ENCODE measurements at regions not wholly inside any gene's neighbourhood (a gene's known extent, or its start where the extent isn't known, plus 50 kb on each side); places are given as distances from the start of the nearest gene placed in this dataset.

- BruUV-seq (replicated peaks) = no TSS peak
- ChIA-PET CTCF (interaction anchor here (0.9 kb wide), 1 partner anchor 10 kb away, joined by 4 read pairs; no protein-coding TSS in a partner anchor), POLR2A (no interaction called here)
- Histone ChIP-seq H3K27me3 (ENCODE audit: control insufficient read depth in 2 of 2, insufficient read depth in 2 of 2, low read length in 2 of 2) (no peaks in the 10 kb centered on the region), H3K4me1 (ENCODE audit: control insufficient read depth, extremely low read depth, insufficient read depth, low read length) (no peaks in the 10 kb centered on the region), H3K9me3 (replicated peaks; ENCODE audit: control insufficient read depth, insufficient read depth, low read length) (no peaks in the 10 kb centered on the region), H3K9ac (replicated peaks; ENCODE audit: extremely low read depth, insufficient read depth, low read length) (no peak overlapping the region), H2AFZ (ENCODE audit: low read depth, low read length) (no peak overlapping the region), H3K36me3 (ENCODE audit: control insufficient read depth in 2 of 2, extremely low read depth in 1 of 2, insufficient read depth in 2 of 2, low read length in 2 of 2) (no peaks in the 10 kb centered on the region), H3K4me2 (ENCODE audit: insufficient read depth, low read length) (no peak overlapping the region), H3K79me2 (ENCODE audit: control insufficient read depth, insufficient read depth, low read length) (no peaks in the 10 kb centered on the region), H3K9me1 (replicated peaks; ENCODE audit: control insufficient read depth, extremely low read depth, insufficient read depth, low read length) (no peaks in the 10 kb centered on the region), H3K4me3 (replicated peaks in 1 of 3; ENCODE audit: insufficient read depth in 1 of 3, low read depth in 1 of 3, low read length in 3 of 3) (no peak overlapping the region), H4K20me1 (replicated peaks; ENCODE audit: control insufficient read depth, extremely low read depth, insufficient read depth, low read length) (no peaks in the 10 kb centered on the region), H3K27ac (ENCODE audit: insufficient read depth, low read depth, low read length) (no peak overlapping the region)
- dilution Hi-C loops (cut with MboI; ENCODE audit: extremely low pct_ligation_motif_present, low sequenced_read_pairs) (no loop called here), intact Hi-C loops (cut with micrococcal nuclease) (no loop called here)
- FAIRE-seq (no peak), DNase-seq (ENCODE audit: low read depth, low spot score) (no peak)
- TF ChIP-seq EZH2 (IDR thresholded peaks at IDR 0.05; ENCODE audit: borderline replicate concordance, low read depth, low read length, severe bottlenecking) (no peak), GATA2 (IDR thresholded peaks at IDR 0.05; ENCODE audit: insufficient read depth, insufficient read length, low read depth, low read length) (no peak), FOS (IDR thresholded peaks at IDR 0.05; ENCODE audit: borderline replicate concordance, insufficient read depth, low read length) (no peak)
Measured at GRCh38 chr5:173496883-173497255, 119.6 kb downstream of the BOD1 start.

DNA sequence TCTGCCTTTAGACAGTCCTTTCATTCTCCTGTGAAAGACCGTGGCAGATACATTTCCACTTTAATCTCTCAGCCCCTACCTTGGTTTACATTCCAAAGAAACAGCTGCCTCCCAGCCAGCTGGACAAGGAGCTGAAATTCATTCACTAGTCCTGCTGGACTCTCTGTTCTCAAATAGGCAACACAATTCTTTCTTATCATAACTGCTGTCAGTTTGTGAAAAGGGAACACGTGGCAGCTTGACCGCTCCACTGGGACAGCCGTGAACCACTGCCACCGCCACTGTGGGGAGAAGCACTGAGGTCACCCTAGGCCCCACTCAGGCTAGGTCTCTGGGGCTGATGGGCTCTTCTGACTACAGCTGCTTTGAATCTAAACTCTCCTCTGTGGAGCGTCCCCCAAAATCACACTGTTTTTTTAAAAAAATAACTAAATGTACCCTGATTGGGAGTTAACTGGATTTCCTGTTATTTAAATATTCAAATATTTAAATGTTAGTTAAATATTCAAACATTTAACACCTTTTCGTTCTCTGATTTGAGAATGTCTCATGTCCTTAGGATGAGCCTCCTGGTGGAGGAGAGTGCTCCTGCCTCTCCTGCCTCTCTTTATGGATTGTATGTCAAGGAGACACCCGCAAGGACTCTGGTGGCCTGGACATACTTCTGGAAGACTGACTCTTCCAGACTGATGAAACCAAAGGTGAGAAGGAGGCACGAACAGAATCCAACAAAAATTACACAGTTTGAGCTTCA is 120.1 kb downstream of the BOD1 start:
- ChIA-PET CTCF (interaction anchor here (0.9 kb wide), 1 partner anchor 10 kb away, joined by 4 read pairs; no protein-coding TSS in a partner anchor), POLR2A (no interaction called here)
- BruUV-seq (replicated peaks) = no TSS peak
- dilution Hi-C loops (cut with MboI; ENCODE audit: extremely low pct_ligation_motif_present, low sequenced_read_pairs) (no loop called here), intact Hi-C loops (cut with micrococcal nuclease) (no loop called here)
- H3K9me3 ChIP-seq (replicated peaks; ENCODE audit: control insufficient read depth, insufficient read depth, low read length) = no peaks in the 10 kb centered on the region
- H4K20me1 ChIP-seq (replicated peaks; ENCODE audit: control insufficient read depth, extremely low read depth, insufficient read depth, low read length) = no peaks in the 10 kb centered on the region
- no peak for FAIRE-seq
- DNase-seq (ENCODE audit: low read depth, low spot score) = no peak
- no peaks in the 10 kb centered on the region for H3K36me3 ChIP-seq (ENCODE audit: control insufficient read depth in 2 of 2, extremely low read depth in 1 of 2, insufficient read depth in 2 of 2, low read length in 2 of 2)
- H3K27ac ChIP-seq (ENCODE audit: insufficient read depth, low read depth, low read length) = no peak overlapping the region
- H3K27me3 ChIP-seq (ENCODE audit: control insufficient read depth in 2 of 2, insufficient read depth in 2 of 2, low read length in 2 of 2) = no peaks in the 10 kb centered on the region
- H3K79me2 ChIP-seq (ENCODE audit: control insufficient read depth, insufficient read depth, low read length) = no peaks in the 10 kb centered on the region
- H2AFZ ChIP-seq (ENCODE audit: low read depth, low read length) = no peak overlapping the region
- H3K4me1 ChIP-seq (ENCODE audit: control insufficient read depth, extremely low read depth, insufficient read depth, low read length) = no peaks in the 10 kb centered on the region
- no peak overlapping the region for H3K4me2 ChIP-seq (ENCODE audit: insufficient read depth, low read length)
- TF ChIP-seq MYC (IDR thresholded peaks at IDR 0.05; ENCODE audit: low read depth, low read length) = no peak
- no peak for TF ChIP-seq JUN (IDR thresholded peaks at IDR 0.05; ENCODE audit: borderline replicate concordance, insufficient read depth, insufficient read length, low read depth)
- no peak for TF ChIP-seq GATA2 (IDR thresholded peaks at IDR 0.05; ENCODE audit: insufficient read depth, insufficient read length, low read depth, low read length)
- no peak for TF ChIP-seq POLR2A (IDR thresholded peaks at IDR 0.05; ENCODE audit: low read depth, low read length)
- TF ChIP-seq EZH2 (IDR thresholded peaks at IDR 0.05; ENCODE audit: borderline replicate concordance, low read depth, low read length, severe bottlenecking) = no peak
- H3K4me3 ChIP-seq (replicated peaks in 1 of 3; ENCODE audit: insufficient read depth in 1 of 3, low read depth in 1 of 3, low read length in 3 of 3) = no peak overlapping the region
- no peak overlapping the region for H3K9ac ChIP-seq (replicated peaks; ENCODE audit: extremely low read depth, insufficient read depth, low read length)
- H3K9me1 ChIP-seq (replicated peaks; ENCODE audit: control insufficient read depth, extremely low read depth, insufficient read depth, low read length) = no peaks in the 10 kb centered on the region
